H1 (cell line): ENCODE measurements at regions not wholly inside any gene's neighbourhood (a gene's known extent, or its start where the extent isn't known, plus 50 kb on each side); places are given as distances from the start of the nearest gene placed in this dataset.

Experiments
- CTCF ChIA-PET: fragments of 300-600 bp; sonication (Branson Sonifier 250); formaldehyde crosslinking; loops from one replicate; lab custom pipeline; 2021; ENCODE audit not compliant: partially characterized antibody; lab: Charles Lee
- POLR2A ChIA-PET: fragments of 300-600 bp; sonication (Branson Sonifier 250); formaldehyde crosslinking; loops from one replicate; lab custom pipeline; 2021; ENCODE audit warnings: inconsistent platforms; ENCODE audit not compliant: partially characterized antibody; lab: Charles Lee
- DNase-seq, 2 experiments: peaks; one replicate each; pipeline versions ENCODE4 v3.0.0 to v3.0.0-alpha.2; 2010 to 2022; ENCODE audit warnings: low spot score in 2 of 2, low read depth in 1 of 2, mixed read lengths in 1 of 2
- FAIRE-seq: peaks from 2 replicates; lab custom pipeline; 2011; peaks lifted over from hg19 to GRCh38; lab: Jason Lieb, UNC
- H2AFZ ChIP-seq: 2 replicates; pipeline ENCODE4 v1.8.1; 2012; ENCODE audit warnings: low read length, inconsistent platforms
- H2AK5ac ChIP-seq: 2 replicates; pipeline ENCODE4 v1.6.1; 2013; ENCODE audit warnings: low read depth, low read length
- H2BK120ac ChIP-seq: replicated peaks from 2 replicates; pipeline ENCODE3; 2013; ENCODE audit warnings: low read depth, low read length, inconsistent platforms
- H2BK12ac ChIP-seq: 2 replicates; pipeline ENCODE4 v1.6.1; 2013; ENCODE audit warnings: low read depth, low read length
- H2BK15ac ChIP-seq: 2 replicates; pipeline ENCODE4 v1.6.1; 2013; ENCODE audit warnings: low read length
- H2BK20ac ChIP-seq: 2 replicates; pipeline ENCODE4 v1.6.1; 2013; ENCODE audit warnings: low read length
- H2BK5ac ChIP-seq: 2 replicates; pipeline ENCODE4 v1.6.1; 2013; ENCODE audit warnings: low read depth, low read length
- H3K14ac ChIP-seq: 2 replicates; pipeline ENCODE4 v1.6.1; 2013; ENCODE audit warnings: inconsistent platforms; ENCODE audit not compliant: insufficient read length
- H3K18ac ChIP-seq: 2 replicates; pipeline ENCODE4 v1.6.1; 2013; ENCODE audit warnings: low read length; ENCODE audit errors: extremely low read depth
- H3K23ac ChIP-seq: 2 replicates; pipeline ENCODE4 v1.6.1; 2013; ENCODE audit warnings: inconsistent platforms; ENCODE audit not compliant: insufficient read length
- H3K23me2 ChIP-seq: 2 replicates; pipeline ENCODE4 v1.6.1; 2013; ENCODE audit warnings: low read depth, low read length
- H3K27ac ChIP-seq: 2 replicates; pipeline ENCODE4 v1.6.1; 2011; ENCODE audit warnings: low read depth, low read length, inconsistent platforms
- H3K27me3 ChIP-seq, 4 experiments: replicated peaks in 1 of 4; 1 replicate in 1 of 4; 2 replicates in 3 of 4; pipeline versions ENCODE4 v1.6.1 to v1.8.1; 2011 to 2013; ENCODE audit warnings: low read length in 3 of 4, mild to moderate bottlenecking in 3 of 4, inconsistent platforms in 2 of 4, mixed read lengths in 2 of 4, moderate library complexity in 1 of 4; ENCODE audit not compliant: control insufficient read depth in 3 of 4, insufficient read depth in 3 of 4; ENCODE audit errors: extremely low read depth in 1 of 4
- H3K36me3 ChIP-seq, 4 experiments: 2 replicates each; pipeline versions ENCODE4 v1.6.1 to v1.8.1; 2011 to 2013; ENCODE audit warnings: mild to moderate bottlenecking in 4 of 4, low read length in 3 of 4, moderate library complexity in 2 of 4, control low read depth in 1 of 4, inconsistent platforms in 1 of 4; ENCODE audit not compliant: insufficient read depth in 4 of 4, control insufficient read depth in 2 of 4
- H3K4ac ChIP-seq: replicated peaks from 2 replicates; pipeline ENCODE3; 2013; ENCODE audit warnings: low read length, low read depth, mixed read lengths, inconsistent platforms; ENCODE audit not compliant: insufficient read length
- H3K4me1 ChIP-seq, 4 experiments: replicated peaks in 1 of 4; 1 replicate in 1 of 4; 2 replicates in 3 of 4; pipeline versions ENCODE4 v1.6.1 to v1.8.1; 2011 to 2013; ENCODE audit warnings: low read length in 3 of 4, inconsistent platforms in 2 of 4, mixed read lengths in 1 of 4; ENCODE audit not compliant: insufficient read depth in 4 of 4, control insufficient read depth in 3 of 4
- H3K4me2 ChIP-seq, 2 experiments: 2 replicates each; pipeline versions ENCODE4 v1.6.1 to v1.8.1; 2011 to 2013; ENCODE audit warnings: low read depth in 2 of 2, low read length in 2 of 2, control low read depth in 1 of 2, inconsistent platforms in 1 of 2, mild to moderate bottlenecking in 1 of 2; ENCODE audit not compliant: insufficient read depth in 1 of 2
- H3K4me3 ChIP-seq, 4 experiments: fragments of 200-600, 300-600 bp in 1 of 4; sonication (generic), shearing (Covaris generic), sonication (Bioruptor Twin) in 1 of 4; 2 replicates each; pipeline versions ENCODE4 v1.5.1 to v1.8.1; 2011 to 2016; ENCODE audit warnings: low read length in 4 of 4, low read depth in 3 of 4, control low read depth in 2 of 4, inconsistent platforms in 2 of 4, mild to moderate bottlenecking in 2 of 4, mixed read lengths in 1 of 4, moderate library complexity in 1 of 4; ENCODE audit not compliant: insufficient read depth in 2 of 4; ENCODE audit errors: extremely low read depth in 1 of 4
- H3K56ac ChIP-seq: replicated peaks from 2 replicates; pipeline ENCODE3; 2013; ENCODE audit warnings: low read depth, mild to moderate bottlenecking, mixed read lengths, low read length, inconsistent platforms; ENCODE audit not compliant: insufficient read length
- H3K79me1 ChIP-seq: 2 replicates; pipeline ENCODE4 v1.6.1; 2013; ENCODE audit warnings: low read depth, low read length, control low read depth
- H3K79me2 ChIP-seq, 2 experiments: 2 replicates each; pipeline versions ENCODE4 v1.6.1 to v1.8.1; 2012 to 2013; ENCODE audit warnings: low read length in 2 of 2, mild to moderate bottlenecking in 2 of 2, inconsistent platforms in 1 of 2; ENCODE audit not compliant: insufficient read depth in 2 of 2, control insufficient read depth in 1 of 2
- H3K9ac ChIP-seq, 4 experiments: replicated peaks in 1 of 4; 1 replicate in 1 of 4; 2 replicates in 3 of 4; pipeline versions ENCODE4 v1.6.1 to v1.8.1; 2011 to 2013; ENCODE audit warnings: low read depth in 3 of 4, low read length in 3 of 4, control low read depth in 2 of 4, mild to moderate bottlenecking in 2 of 4, moderate library complexity in 2 of 4, inconsistent platforms in 1 of 4; ENCODE audit errors: extremely low read depth in 1 of 4
- H3K9me3 ChIP-seq, 2 experiments: 2 replicates each; pipeline versions ENCODE4 v1.6.1 to v1.8.1; 2012 to 2013; ENCODE audit warnings: mild to moderate bottlenecking in 2 of 2, moderate library complexity in 2 of 2, control low read depth in 1 of 2, inconsistent platforms in 1 of 2, low read depth in 1 of 2, low read length in 1 of 2, mixed read lengths in 1 of 2; ENCODE audit not compliant: insufficient read depth in 2 of 2
- H4K20me1 ChIP-seq, 2 experiments: replicated peaks in 1 of 2; 2 replicates each; pipeline versions ENCODE3 to v1.8.1; 2011 to 2013; ENCODE audit warnings: inconsistent platforms in 2 of 2, low read length in 2 of 2, mild to moderate bottlenecking in 1 of 2; ENCODE audit not compliant: insufficient read depth in 2 of 2, control insufficient read depth in 1 of 2
- H4K5ac ChIP-seq: 2 replicates; pipeline ENCODE4 v1.6.1; 2013; ENCODE audit warnings: low read length, low read depth, mixed read lengths, inconsistent platforms; ENCODE audit not compliant: insufficient read length
- H4K8ac ChIP-seq: 2 replicates; pipeline ENCODE4 v1.8.0; 2013; ENCODE audit warnings: mild to moderate bottlenecking, moderate library complexity, low read length, inconsistent platforms; ENCODE audit not compliant: insufficient read depth; ENCODE audit errors: extremely low read depth
- H4K91ac ChIP-seq: replicated peaks from 2 replicates; pipeline ENCODE3; 2013; ENCODE audit warnings: low read length, mixed read lengths, inconsistent platforms; ENCODE audit not compliant: insufficient read length
- ATF3 ChIP-seq: IDR thresholded peaks from 2 replicates; pipeline ENCODE4 v1.6.1; 2011; ENCODE audit warnings: low read depth, mild to moderate bottlenecking, low read length; ENCODE audit not compliant: insufficient read depth
- BACH1 ChIP-seq: IDR thresholded peaks from 2 replicates; pipeline ENCODE4 v1.6.1; 2012; ENCODE audit warnings: low read length, improper control_type of control experiment
- CEBPB ChIP-seq: IDR thresholded peaks from 2 replicates; pipeline ENCODE4 v1.6.1; 2012; ENCODE audit warnings: low read depth, low read length
- CHD1 ChIP-seq: IDR thresholded peaks from 2 replicates; pipeline ENCODE4 v1.6.1; 2012; ENCODE audit warnings: low read depth, low read length, improper control_type of control experiment
- CHD2 ChIP-seq: IDR thresholded peaks from 2 replicates; pipeline ENCODE4 v1.6.1; 2012; ENCODE audit warnings: low read length, improper control_type of control experiment
- CREB1 ChIP-seq: IDR thresholded peaks from 2 replicates; pipeline ENCODE4 v1.6.1; 2012; ENCODE audit warnings: inconsistent platforms
- EGR1 ChIP-seq: IDR thresholded peaks from 2 replicates; pipeline ENCODE4 v1.6.1; 2011; ENCODE audit warnings: low read depth, low read length, borderline replicate concordance
- KDM4A ChIP-seq: IDR thresholded peaks from one replicate; pipeline ENCODE4 v1.7.1; 2012; ENCODE audit warnings: low read depth, mild to moderate bottlenecking, moderate library complexity, low read length, inconsistent platforms; ENCODE audit not compliant: severe bottlenecking
- PHF8 ChIP-seq: fragments of 200-600 bp; sonication (generic); conservative IDR thresholded peaks from 2 replicates; pipeline ENCODE4 v1.7.1; 2012; ENCODE audit warnings: low read depth, mild to moderate bottlenecking, inconsistent platforms, low read length, moderate library complexity
- RXRA ChIP-seq: IDR thresholded peaks from 2 replicates; pipeline ENCODE4 v1.6.1; 2011; ENCODE audit warnings: low read depth, mild to moderate bottlenecking, low read length, moderate library complexity; ENCODE audit not compliant: insufficient read depth
- SAP30 ChIP-seq: fragments of 300-600 bp; sonication (generic); IDR thresholded peaks from 2 replicates; pipeline ENCODE4 v1.7.1; 2012; ENCODE audit warnings: low read length, moderate library complexity, mild to moderate bottlenecking, inconsistent platforms; ENCODE audit not compliant: insufficient read depth, insufficient replicate concordance
- SIRT6 ChIP-seq: IDR thresholded peaks from one replicate; pipeline ENCODE4 v1.7.1; 2012; ENCODE audit warnings: low read length, inconsistent platforms
- SIX5 ChIP-seq: IDR thresholded peaks from 2 replicates; pipeline ENCODE4 v1.6.1; 2011; ENCODE audit warnings: mild to moderate bottlenecking, low read depth, low read length
- SP2 ChIP-seq: IDR thresholded peaks from 2 replicates; pipeline ENCODE4 v1.6.1; 2012; ENCODE audit warnings: mild to moderate bottlenecking, low read length, inconsistent platforms
- SUZ12 ChIP-seq: fragments of 200-600 bp; sonication (generic); IDR thresholded peaks from 2 replicates; pipeline ENCODE4 v1.6.1; 2012; ENCODE audit warnings: mild to moderate bottlenecking, inconsistent platforms, low read length, moderate library complexity, mixed read lengths
- TBP ChIP-seq: IDR thresholded peaks from 2 replicates; pipeline ENCODE4 v1.6.1; 2011; ENCODE audit warnings: low read depth, low read length, improper control_type of control experiment

- FAIRE-seq (no peak), DNase-seq (no peak)
- H4K91ac ChIP-seq: no peak overlapping the region
- TF ChIP-seq PHF8: no peak
- TF ChIP-seq SAP30: no peak
- no peak for TF ChIP-seq SP2
- no peak for TF ChIP-seq CEBPB
- TF ChIP-seq CREB1: no peak
- TF ChIP-seq SUZ12: no peak
- no peak for TF ChIP-seq EGR1
- no peak for TF ChIP-seq TBP
- no peak for TF ChIP-seq SIRT6
- TF ChIP-seq KDM4A: no peak
- no peak for TF ChIP-seq CHD2
- no peak for TF ChIP-seq CHD1
- no peak for TF ChIP-seq ATF3
- no peak for TF ChIP-seq SIX5
- TF ChIP-seq BACH1: no peak
- TF ChIP-seq RXRA: no peak
- no peak overlapping the region for H2BK15ac ChIP-seq
- H3K4me2 ChIP-seq: no peak overlapping the region
- no peak overlapping the region for H3K9ac ChIP-seq
- H3K18ac ChIP-seq: no peak overlapping the region
- H2BK12ac ChIP-seq: no peak overlapping the region
- no peaks in the 10 kb centered on the region for H3K36me3 ChIP-seq
- H3K4ac ChIP-seq: no peak overlapping the region
- no peak overlapping the region for H3K56ac ChIP-seq
- no peaks in the 10 kb centered on the region for H3K79me2 ChIP-seq
- H2AK5ac ChIP-seq: no peak overlapping the region
- ChIA-PET POLR2A (no interaction called here), CTCF (no interaction called here)
- H2AFZ ChIP-seq: no peak overlapping the region
- H3K79me1 ChIP-seq: no peaks in the 10 kb centered on the region
- no peak overlapping the region for H2BK20ac ChIP-seq
- H3K4me3 ChIP-seq: no peak overlapping the region
- H3K23me2 ChIP-seq: 0 out of 2 replicates have a peak, but pooled peaks cover 2% of the 10 kb centered on the region
- H4K5ac ChIP-seq: no peak overlapping the region
- no peak overlapping the region for H2BK5ac ChIP-seq
- H3K23ac ChIP-seq: no peak overlapping the region
- H4K20me1 ChIP-seq: no peaks in the 10 kb centered on the region
- no peak overlapping the region for H3K14ac ChIP-seq
- H3K4me1 ChIP-seq: no peaks in the 10 kb centered on the region; a peak in 2 of 7 replicates
- no peak overlapping the region for H3K27ac ChIP-seq
- no peak overlapping the region for H4K8ac ChIP-seq
- H2BK120ac ChIP-seq: no peak overlapping the region
- H3K27me3 ChIP-seq: peaks cover 0 to 3% (median 0%) of the 10 kb centered on the region in 4 experiments; a peak in 1 of 7 replicates
- peaks cover 2 to 8% of the 10 kb centered on the region in 2 experiments; a peak in 3 of 4 replicates for H3K9me3 ChIP-seq
Measured at GRCh38 chr10:120271696-120272095, 185.3 kb upstream of the PLPP4 start.
